Ovary (tissue), 3 donors: ENCODE measurements at regions not wholly inside any gene's neighbourhood (a gene's known extent, or its start where the extent isn't known, plus 50 kb on each side); places are given as distances from the start of the nearest gene placed in this dataset.

Experiments used
- CTCF ChIP-seq, 3 donors: fragments of 450-650 bp in 2 of 3; fragments of 200-600 bp in 1 of 3; IDR thresholded peaks; one replicate each; pipeline versions ENCODE4 v1.5.1 to v1.8.0; 2016 to 2022; ENCODE audit warnings: antibody characterized with exemption in 3 of 3, mild to moderate bottlenecking in 1 of 3
- POLR2A ChIP-seq: fragments of 450-650 bp; IDR thresholded peaks from one replicate; pipeline ENCODE4 v1.6.1; 2017; ENCODE audit warnings: antibody characterized with exemption, mild to moderate bottlenecking, moderate library complexity
- donor health status: DM: no; HTN: no; CAD: no.

DNA sequence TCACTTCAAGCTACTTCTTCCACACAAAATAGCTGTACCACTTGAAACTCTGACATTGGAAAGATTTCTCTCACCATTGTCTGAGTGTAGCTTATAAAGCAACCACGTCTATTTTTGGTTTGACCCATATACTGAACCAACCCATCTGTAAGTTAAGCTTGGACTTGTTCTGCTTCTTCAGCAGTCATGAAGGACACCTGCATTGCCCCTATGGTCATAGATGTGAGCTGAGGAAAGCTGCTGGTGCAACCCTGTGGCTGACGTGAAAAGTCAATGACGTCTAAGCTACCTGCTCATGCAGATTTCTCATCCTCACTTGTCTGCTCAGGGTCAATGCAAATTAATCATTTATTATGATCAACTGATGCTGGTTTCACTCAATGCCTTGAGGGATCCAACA, 417.4 kb downstream of the CETN3 start:
- TF ChIP-seq CTCF (IDR thresholded peaks at IDR 0.05) (no peak), POLR2A (no peak)
